Activated CD4-positive, alpha-beta T cell treated with anti-CD3 and anti-CD28 coated beads, Interleukin-2, amount 50 U/mL, for 16 hours (primary cell): ENCODE measurements at regions not wholly inside any gene's neighbourhood (a gene's known extent, or its start where the extent isn't known, plus 50 kb on each side); places are given as distances from the start of the nearest gene placed in this dataset.

ENCODE experiments used
- DNase-seq: peaks from one replicate; pipeline ENCODE4 v3.0.0-alpha.2; 2020

DNA sequence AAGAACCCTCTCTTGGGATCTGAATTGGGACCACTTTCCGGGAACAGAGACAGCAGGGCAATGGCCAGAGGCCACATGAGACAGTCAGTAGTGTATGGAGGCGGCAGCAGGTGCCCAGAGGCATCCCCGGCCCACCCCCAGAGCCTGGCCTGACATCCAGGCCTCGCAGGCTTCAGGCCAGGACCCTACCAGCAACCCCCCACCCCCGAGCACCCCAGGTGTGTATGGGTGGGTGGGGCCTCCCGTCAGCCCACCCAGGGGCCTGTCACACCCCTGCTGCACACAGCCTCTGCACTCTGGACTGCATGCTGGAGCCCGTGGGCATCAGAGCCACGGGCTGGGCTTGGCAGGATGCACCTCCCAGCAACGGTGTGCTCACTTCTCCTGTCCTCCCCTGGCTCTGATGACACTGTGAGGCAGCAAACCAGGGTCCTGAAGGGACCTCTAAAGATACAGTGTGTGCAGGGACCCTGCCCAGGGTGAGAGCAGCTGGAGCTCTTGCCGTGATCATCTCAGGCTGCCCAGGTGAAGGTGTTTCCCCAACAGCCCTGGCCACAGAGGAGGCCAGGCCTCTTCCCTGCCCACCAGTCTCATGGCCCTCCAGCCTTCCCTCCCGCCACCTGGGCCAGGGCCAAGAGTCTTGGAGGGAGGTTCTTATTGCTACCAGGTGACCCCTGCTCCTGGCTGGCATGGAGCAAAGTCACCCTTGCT is 88.8 kb upstream of the SEPTIN5 start:
- no peak for DNase-seq

DNA sequence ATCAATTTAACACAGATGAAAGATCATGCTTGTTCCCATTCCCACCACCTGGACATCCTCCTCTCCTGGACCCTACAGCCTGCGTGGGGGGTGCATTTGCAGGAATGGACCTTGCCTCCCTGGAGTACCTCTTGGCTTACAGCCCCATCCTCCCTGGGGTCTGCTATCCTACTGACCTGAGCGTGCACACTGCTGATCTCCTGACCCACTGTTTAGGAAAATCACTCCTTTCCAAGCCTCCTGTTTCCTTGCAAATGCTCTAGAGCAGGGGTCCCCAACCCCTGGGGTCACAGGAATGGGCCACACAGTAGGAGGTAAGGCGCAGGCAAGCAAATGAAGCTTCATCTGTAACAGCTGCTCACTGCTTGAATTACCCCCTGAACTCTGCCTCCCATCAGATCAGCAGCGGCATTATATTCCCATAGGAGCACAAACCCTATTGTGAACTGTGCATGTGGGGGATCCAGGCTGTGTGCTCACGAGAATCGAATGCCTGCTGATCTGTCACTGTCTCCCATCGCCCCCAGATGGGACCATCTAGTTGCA is 88.2 kb upstream of the SEPTIN5 start:
- DNase-seq, result no peak

DNA sequence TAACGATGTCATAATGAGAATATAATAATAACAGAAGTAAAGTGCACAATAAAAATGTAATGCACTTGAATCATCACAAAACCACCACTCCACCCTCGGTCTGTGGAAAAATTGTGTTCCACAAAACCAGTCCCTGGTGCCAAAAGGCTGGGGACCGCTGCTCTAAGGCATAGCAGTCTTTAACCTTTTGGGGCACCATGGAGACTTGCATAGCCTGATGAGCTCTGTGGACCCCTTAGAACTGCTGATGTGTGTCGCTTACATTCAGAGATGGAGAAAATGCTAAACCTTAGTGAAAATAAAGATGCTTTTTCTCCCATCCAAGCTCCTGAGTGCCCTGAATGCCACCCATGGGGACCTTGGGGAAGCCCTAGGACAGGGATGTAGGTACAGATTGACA is 87.6 kb upstream of the SEPTIN5 start:
- DNase-seq, result no peak

DNA sequence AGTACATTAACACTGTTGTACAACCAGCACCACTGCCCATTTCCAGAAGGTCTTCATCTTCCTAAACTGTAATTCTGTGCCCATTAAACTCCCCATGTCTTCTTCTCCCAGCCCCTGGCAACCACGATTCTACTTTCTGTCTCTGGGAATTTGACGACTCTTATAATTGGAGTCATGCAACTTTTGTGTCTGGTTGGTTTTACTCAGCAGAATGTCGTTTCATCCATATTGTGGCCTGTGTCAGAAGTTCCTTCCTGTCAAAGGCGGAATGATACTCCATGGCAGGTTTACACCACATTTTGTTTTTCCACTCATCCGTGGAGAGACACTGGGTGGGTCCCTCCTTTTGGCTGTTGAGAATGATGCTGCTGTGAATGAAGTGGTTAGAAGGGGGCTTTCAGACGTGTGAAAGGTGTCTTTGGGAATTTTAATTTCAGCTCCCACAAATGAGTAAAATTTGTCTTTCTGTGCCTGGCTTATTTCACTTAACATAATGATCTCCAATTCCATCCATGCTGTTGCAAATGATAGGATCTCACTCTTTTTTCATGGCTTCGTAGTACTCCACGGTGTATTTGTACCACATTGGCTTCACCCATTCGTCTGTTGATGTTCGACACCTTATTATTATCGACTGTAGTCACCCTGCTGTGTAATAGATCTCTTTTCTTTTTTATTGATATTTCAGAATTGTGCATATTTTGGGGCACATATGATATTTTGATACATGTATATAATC is 86.1 kb upstream of the SEPTIN5 start:
- DNase-seq, result no peak

DNA sequence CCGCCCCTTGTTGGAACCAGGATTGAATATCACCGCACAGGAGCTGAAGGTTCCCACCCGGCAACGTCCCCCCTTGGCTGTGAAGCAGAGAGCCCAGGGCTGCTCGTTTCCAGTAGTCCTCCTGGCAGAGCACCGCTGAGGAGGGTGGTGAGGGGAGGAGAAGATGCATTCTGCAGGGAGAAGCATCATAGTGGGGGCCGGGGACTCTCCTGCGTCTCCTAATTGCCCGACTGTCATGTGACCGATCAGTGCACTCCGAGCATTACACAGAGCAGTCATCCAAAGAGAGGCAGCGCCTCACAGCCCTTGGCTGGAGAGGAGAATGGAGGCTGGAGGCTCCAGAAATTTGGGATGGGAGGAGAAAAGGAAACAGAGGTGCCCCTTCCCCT is 85.0 kb upstream of the SEPTIN5 start:
- no peak for DNase-seq

DNA sequence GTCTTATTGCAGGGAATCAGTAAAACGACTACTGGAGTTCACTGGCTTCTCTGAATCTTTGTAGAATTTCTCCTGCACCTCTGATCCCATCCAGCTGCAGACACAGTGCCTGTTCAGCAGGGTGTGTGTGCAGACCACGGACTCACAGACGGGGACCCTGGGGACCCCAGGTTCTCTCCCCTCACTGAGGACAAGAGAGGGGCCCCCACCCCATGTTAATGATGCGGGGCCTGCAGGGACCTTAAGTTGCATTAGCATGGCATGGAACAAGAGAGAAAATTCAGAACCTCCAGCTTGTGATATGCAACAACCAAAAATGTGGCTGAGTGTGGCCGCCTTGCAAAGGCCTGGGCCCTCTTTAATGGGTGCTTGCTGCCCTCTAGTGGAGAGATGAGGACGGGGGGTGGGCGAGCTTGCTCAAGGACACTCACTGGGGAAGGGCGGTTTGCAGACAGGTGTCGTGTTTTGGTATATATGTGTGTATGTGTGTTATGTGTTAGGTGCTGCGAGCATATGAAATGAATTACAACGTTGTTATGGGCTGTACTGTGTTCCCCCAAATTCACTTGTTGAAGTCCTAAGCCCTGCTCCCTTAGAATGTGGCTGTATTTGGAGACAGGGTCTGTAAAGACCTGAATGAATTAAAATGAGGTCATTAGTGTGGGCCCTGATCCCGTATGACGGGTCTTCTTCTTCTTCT is 84.4 kb upstream of the SEPTIN5 start:
- peak; percentile 84 for DNase-seq

DNA sequence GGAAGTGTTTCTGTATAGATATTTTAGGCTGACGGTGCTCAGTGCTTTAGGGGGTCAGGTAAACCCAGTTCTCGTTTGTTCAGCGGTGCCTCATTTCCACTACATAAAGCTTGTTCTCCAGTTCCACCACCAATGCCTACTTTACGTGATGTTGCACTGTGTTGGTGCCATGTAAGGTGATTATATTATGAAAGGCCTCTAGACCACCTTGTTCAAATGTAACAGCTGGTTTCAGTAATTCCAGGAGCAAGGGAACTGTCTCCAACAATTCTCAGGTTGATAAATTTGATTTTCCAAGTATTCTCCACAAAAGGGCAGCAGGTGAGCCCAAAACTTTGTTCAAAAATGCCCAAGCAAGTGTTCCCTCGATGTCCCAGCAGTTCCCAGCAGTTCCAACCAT is 83.7 kb upstream of the SEPTIN5 start:
- no peak for DNase-seq

DNA sequence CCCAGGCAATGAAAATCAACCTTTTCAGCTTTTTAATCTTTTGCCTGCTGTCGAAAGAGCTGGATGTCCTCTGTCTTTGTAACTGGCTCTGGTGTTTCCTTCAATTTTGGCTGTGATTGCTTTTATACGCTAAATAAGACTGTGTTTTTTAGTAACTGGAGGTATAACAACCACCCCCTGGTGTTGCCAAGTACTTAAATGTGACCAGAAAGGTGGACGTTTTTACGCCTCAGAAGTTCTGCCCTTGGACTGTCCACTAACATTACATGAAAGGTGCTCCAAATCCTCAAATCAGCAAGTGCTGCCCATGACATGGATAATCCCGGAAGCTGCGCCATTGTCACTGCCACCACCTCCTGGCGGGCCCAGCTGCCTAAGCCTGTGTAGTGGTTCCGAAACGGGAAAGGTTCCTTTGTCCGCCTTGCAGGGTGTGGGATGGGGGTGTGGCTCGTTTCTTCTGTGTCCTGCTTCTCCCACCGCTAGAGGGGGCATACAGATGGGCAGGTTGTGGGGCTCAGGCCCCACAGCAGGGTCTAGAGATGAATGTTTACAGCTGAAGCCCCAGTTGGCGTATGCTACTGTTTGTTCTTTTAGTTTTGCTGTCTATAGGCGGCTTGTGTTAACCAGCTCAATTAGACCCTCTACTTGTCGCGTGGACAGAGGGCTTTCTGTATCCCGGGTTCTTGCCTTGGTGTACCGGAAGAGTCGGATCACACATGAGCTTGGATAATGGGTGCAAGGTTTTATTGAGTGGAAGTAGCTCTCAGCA is 82.2 kb upstream of the SEPTIN5 start:
- peak; percentile 16 for DNase-seq

DNA sequence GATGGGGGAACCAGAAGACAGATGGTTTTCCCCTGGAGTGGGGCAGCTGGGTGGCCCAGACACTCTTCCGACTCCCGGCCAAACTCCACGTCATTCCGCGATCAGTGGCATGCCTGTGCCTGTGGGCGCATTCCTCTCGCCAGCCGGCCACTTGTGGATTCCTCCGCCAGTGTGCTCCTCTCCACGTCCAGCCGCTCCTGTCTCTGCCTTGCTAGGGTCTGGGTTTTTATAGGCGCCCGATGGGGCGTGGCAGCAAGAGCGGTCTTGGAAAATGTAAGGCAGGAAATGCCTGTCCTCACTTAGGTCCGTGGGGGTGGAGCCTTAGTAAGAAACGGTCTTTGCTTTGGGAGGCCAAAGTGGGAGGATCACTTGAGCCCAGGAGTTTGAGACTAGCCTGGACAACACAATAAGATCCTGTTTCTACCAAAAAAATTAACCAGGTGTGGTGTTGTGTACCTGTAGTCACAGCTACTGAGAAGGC is 81.6 kb upstream of the SEPTIN5 start:
- no peak for DNase-seq

DNA sequence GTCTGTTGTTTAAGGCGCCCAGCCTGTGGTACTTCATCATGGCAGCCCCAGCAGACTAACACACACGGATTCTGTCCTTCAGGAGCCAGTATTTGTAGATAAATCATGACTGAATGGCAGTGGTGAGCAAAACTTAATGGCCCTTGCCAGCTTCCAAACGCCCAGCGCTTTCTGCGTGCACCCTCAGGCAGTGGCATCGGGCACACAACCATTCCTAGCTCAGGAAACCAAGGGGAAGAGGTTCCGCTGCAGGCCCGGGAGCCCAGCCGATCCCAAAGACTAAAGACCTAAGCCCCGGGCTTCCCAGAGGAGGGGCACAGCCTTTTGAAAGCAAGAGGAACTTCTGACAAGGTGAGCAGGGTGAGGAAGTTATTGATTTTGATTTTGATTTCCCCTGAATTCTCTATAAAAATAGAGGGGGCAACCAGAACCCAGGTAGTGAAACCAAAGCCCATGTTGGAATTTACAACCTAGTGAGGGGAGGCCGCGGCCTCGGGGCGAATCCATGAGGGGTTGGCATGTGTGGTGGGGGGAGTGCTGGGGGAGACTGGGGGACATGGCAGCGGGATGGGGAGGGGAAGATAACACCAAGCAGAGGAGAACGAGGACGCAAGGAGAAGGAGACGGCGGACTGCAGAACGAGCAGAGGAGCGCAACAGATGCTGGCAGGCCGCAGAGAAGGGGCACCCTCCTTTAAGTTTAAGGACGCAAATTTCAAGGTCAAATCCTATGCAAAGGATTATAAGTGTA is 79.9 kb upstream of the SEPTIN5 start:
- no peak for DNase-seq

DNA sequence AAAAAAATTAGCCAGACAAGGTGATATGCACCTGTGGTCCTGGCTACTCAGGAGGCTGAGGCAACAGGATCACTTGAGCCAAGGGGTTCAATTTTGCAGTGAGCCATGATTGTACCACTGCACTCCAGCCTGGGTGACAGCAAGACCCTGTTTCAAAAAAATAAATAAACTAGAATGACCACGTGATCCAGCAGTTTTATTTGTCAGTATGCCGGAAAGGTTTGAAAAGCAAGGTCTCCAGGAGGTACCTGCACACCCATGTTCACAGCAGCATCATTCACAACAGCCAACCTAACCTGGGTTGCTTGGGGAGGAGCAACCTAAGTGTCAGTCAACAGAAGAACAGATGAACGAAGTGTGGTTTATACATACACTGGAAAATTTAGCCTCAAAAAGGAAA is 78.7 kb upstream of the SEPTIN5 start:
- DNase-seq, result no peak

DNA sequence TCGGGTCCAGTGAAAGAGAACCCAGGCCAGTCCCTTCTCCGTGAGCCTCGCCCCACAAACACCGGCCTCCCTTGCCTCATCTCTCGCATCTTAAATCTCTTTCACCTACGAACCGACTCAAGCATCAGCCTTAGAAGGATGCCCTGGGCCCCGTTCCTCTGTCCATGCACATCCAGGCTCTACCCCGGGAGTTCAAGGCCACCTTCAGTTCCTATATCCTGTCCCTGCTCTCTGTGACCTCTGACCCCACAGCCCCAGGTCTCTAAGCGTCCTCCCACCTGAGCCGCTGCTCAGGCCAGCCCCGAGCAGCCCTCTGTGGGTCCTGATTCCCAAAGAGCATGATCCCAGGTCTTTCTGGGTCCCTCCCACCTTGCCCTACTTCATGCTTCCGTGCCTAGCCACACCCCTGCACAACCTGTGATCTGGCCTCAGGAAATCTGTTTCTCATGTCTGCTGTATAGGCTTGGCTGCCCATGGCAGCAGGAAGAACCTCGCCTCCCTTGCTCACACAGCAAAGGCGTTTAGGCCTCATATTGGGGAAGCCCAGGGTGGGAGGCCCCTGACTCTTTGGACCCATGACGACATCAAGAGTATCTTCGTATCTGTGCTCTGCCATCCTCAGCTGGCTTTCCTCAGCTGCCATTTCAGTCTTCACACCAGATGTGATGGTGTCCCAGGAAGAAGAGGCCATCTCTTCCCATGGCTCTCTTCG is 77.5 kb upstream of the SEPTIN5 start:
- DNase-seq, result no peak

DNA sequence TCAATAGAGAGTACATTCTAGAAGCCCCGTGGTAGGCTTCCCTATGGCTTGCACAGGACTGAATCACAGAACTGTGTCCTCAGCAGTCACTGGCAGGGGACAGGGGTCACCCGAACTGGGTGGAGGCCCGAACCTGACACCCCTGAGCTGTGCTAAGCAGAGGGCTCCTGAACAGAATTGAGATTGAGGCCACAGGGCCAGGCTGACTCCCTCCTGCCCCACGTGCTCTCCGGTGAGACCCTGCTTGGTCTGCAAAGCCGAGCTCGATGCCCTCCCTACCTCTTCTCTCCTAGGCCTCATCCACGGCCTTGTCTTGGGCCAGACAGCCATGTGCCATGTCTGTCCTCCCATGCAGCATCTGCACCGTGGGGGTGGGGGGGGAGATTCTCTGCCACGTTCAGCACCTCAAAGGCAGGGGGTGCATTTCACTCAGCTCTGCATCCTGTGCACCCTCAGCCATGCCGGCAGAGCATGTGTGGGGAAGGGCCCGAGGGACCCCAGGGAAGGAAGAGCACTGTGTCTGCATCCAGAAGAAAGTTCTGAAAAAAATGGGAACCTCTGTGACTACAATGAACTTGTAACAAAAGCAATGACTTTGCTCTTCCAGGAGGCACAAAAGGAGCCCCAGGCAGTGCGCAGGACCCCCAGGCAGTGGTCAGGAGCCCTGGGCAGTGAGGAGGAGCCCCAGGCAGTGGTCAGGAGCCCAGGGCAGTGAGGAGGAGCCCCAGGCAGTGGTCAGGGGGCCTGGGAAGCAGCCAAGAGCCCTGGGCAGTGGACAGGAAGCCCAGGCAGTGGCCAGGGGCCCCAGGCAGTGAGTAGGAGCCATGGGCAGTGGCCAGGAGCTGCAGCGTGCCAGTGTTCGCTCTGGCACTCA is 76.7 kb upstream of the SEPTIN5 start:
- DNase-seq, result no peak

DNA sequence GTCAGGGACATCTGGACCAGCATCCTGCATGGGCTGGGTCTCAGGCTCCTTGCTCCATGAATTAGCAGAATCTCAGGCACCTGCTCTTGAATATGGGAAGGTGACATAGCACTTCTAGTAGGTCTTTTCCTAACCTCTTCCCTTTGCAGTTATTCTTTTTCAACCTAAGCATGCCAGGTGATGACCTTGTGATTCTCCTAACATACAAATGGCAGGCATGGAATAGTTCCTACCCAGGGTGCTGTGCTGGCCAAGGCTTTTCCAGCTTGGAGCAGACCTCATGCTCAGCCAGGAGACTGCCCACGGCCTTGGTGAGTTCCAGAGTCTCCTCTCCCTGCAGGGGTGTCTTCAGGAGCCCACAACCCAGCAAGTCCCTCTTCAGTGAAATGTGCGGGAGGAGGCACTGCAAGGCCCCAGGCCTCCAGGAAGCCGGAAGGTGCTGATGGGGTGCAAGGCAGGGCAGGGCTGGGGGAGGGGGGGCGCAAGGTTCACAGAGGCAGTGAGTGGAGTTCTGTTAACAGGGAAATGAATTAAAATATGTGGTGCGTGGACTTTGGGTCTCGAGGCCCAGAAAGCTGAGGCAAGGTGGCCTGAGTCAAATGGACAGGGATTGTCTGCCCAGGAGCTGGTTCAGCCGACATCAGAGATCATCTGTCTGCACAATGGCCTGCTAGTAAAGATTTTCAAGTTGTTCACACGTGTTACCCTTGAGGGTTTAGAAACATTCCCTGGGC is 75.9 kb upstream of the SEPTIN5 start:
- DNase-seq, result no peak

DNA sequence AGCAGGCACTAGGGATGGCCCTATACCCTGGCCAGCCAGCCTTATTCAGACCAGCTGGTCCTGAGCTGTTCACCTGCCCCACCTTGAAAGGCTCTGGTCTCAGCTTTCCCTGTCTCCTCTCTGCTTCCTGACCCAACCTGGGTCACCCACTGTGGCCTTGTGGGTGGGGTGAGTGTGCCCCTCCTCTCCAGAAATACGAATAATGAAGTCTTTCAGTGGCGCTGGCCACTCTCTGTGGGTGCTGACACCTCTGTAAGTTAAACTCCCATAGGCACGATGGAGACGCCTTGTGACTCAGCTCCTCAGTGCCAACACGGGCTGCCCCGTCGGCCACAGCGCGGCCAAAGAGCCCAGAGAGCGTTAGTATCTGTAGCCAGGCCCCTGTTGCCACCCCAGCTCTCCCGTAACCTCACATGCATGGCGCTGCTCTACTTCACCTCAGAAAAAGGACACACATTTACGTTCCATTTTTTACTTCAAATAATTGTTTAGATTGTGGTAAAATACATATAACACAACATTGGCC is 74.6 kb upstream of the SEPTIN5 start:
- no peak for DNase-seq

DNA sequence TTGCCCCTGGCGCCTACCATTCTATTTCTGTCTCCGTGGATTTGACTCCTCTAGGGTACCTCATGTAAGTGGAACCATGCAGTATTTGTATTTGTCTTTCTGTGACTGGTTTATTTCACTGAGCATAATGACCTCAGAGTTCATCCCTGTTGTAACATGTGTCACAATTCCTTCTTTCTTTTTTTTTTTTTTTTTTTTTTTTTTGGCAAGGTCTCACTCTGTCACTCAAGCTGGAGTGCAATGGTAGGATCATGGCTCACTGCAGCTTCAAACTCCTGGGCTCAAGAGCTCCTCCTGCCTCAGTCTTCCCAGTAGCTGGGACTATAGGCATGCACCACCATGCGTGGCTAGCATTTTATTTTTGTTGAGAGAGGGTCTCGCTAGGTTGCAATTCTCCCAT is 74.0 kb upstream of the SEPTIN5 start:
- no peak for DNase-seq

DNA sequence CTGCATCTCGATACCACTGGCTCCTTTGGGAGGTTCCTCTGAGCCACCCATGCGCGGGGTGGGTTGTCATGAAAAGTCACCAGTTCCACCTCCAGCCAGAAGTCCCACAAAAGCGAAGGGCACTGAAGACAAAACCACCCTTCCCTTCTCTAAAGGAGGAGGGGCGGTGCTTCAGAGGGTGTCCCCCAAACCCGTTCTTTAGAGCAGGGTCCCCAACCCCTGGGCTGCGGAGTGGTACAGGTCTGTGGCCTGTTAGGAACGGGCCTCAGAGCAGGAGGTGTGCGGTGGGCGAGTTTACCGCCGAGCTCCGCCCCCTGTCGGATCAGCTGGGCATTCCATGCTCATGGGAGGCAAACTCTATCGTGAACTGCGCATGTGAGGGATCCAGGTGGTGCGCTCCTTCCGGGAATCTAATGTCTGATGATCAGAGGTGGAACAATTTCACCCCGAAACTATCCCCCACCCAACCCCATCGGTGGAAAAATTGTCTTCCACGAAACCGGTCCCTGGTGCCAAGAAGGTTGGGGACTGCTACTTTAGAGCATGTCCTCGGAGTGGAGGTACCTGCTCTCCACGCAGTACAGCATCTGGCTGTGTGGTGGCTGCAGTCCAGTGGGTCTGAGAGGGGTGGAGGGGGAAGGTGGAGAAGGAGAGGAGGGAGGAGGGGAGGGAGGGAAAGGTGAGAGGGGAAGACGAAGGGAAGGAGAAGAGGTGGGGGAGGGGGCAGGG is 72.9 kb upstream of the SEPTIN5 start:
- DNase-seq, result no peak

DNA sequence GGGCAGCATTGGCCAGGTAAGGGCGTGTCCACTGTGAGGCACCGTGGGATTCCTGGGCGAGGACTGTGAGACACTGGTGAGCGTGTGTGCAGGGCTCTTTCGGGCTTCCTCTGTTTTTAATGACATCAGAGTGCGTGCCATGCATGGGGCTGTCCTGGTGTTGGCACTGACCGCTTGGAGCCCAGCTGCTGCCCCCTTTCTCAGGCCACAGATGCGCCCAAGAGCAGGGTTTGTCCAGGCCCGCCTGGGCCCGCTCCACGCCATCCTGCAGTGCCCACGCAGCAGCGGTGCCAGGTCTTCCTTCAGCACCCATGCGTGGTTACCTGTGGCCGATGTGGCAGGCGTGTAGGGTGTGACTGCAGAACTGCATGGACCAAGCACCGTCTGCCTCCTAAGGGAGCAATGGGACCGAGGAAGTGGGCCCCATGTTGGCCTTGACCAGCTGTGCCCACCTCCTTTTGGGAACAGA is 72.3 kb upstream of the SEPTIN5 start:
- no peak for DNase-seq
